Activated CD8-positive, alpha-beta T cell treated with anti-CD3 and anti-CD28 coated beads, Interleukin-2, amount 10 ng/mL, durations not matched to agents 7 days and 5 days (primary cell): ENCODE measurements at regions not wholly inside any gene's neighbourhood (a gene's known extent, or its start where the extent isn't known, plus 50 kb on each side); places are given as distances from the start of the nearest gene placed in this dataset.

Experiments used
- ATAC-seq: fragments of 150-1000 bp; cut with Tn5 transposase; one replicate; pipeline ENCODE4 v1.10.0; 2021; ENCODE audit warnings: moderate library complexity
- CTCF ChIA-PET: fragments of 350-600 bp; sonication (Branson Sonifier 250); formaldehyde crosslinking; loops from one replicate; lab custom pipeline; 2021; ENCODE audit warnings: antibody characterized with exemption; lab: Charles Lee
- POLR2A ChIA-PET: fragments of 350-600 bp; sonication (Branson Sonifier 250); formaldehyde crosslinking; loops from one replicate; lab custom pipeline; 2021; ENCODE audit warnings: antibody characterized with exemption; lab: Charles Lee
- DNase-seq: peaks from one replicate; pipeline ENCODE4 v3.0.0-alpha.2; 2020
- H3K27ac Mint-ChIP-seq: one replicate; pipeline ENCODE4 v1.8.0; 2021; ENCODE audit warnings: mild to moderate bottlenecking, mixed read lengths
- H3K27me3 Mint-ChIP-seq: one replicate; pipeline ENCODE4 v1.8.0; 2021; ENCODE audit warnings: low read depth, mixed read lengths
- H3K36me3 Mint-ChIP-seq: one replicate; pipeline ENCODE4 v1.8.0; 2021; ENCODE audit warnings: low read depth, mixed read lengths
- H3K4me1 Mint-ChIP-seq: one replicate; pipeline ENCODE4 v1.8.0; 2021; ENCODE audit warnings: low read depth, mixed read lengths
- H3K4me3 Mint-ChIP-seq: one replicate; pipeline ENCODE4 v1.8.0; 2021; ENCODE audit warnings: mild to moderate bottlenecking, mixed read lengths
- H3K9me3 Mint-ChIP-seq: one replicate; pipeline ENCODE4 v1.8.0; 2022; ENCODE audit warnings: mixed read lengths; ENCODE audit not compliant: insufficient read depth

- Mint-ChIP-seq H3K9me3 (no peaks in the 10 kb centered on the region), H3K4me3 (no peak overlapping the region), H3K27me3 (no peaks in the 10 kb centered on the region), H3K36me3 (no peaks in the 10 kb centered on the region), H3K27ac (no peak overlapping the region), H3K4me1 (no peaks in the 10 kb centered on the region)
- no peak for ATAC-seq
- ChIA-PET POLR2A (no interaction called here), CTCF (no interaction called here)
- no peak for DNase-seq
Observed at GRCh38 chr6:104282581-104282980, 577.1 kb downstream of the HACE1 start.

DNA sequence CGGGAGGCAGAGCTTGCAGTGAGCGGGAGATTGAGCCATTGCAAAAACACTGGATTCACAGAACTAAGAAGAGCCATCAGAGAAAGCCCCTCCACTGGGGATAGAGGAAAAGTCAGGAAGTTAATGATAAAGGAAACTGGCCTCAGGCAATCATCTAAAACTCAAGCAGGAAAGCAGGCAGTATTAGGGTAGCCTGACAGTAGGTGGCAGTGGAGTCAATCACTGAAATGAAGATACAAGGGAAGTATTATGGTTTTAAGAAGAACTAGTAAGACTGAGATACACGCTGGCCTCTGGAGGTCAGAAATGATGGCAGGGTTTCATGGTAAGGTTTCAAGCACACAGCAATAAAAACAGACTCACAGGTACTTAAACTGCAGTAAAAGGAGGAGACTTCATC lies 578.3 kb downstream of the HACE1 start:
- ATAC-seq (no peak), DNase-seq (no peak)
- Mint-ChIP-seq H3K27me3 (no peaks in the 10 kb centered on the region), H3K27ac (no peak overlapping the region), H3K4me1 (no peaks in the 10 kb centered on the region), H3K36me3 (no peaks in the 10 kb centered on the region), H3K4me3 (no peak overlapping the region), H3K9me3 (no peaks in the 10 kb centered on the region)
- ChIA-PET POLR2A (no interaction called here), CTCF (no interaction called here)

DNA sequence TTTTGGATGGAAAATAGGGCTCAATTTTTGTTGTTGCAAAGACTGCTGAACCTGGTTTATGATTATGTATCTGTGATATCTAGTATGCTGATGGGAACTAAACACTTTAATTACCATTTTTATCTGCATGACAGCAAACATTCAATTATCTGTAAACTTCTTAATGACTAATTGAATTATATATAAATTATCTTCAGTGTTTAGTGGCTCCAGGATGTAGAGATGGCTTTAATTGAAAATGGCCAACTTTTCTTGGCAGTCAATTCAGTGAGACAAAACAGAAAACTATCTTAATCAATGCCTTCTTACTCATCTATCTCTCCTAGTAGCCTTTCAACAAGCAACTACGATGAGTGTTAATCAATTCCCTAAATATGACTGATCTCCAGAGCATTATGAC lies 591.3 kb downstream of the HACE1 start:
- DNase-seq = no peak
- no peak for ATAC-seq
- Mint-ChIP-seq H3K9me3 (no peaks in the 10 kb centered on the region), H3K4me1 (no peaks in the 10 kb centered on the region), H3K27ac (no peak overlapping the region), H3K4me3 (no peak overlapping the region), H3K27me3 (no peaks in the 10 kb centered on the region), H3K36me3 (no peaks in the 10 kb centered on the region)
- ChIA-PET POLR2A (no interaction called here), CTCF (no interaction called here)

DNA sequence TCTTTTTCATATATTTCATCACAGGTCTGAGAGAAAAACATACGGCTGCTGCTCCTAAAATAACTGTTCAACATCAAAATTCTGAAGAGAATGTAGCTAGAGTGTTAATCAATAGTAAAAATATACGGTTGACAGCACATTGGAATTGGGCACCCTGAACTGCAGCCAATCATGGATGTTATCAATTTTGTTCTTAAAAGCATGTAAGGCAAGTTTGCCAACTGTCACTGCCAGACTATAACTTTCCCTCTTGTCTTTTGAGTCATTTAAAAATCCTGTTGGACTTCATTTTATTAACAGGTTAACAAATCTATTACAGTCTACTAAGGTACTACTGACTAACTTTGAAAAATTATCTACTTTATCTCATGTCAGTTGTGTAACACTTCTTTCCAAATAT lies 592.8 kb downstream of the HACE1 start:
- Mint-ChIP-seq H3K4me3 (no peak overlapping the region), H3K4me1 (no peaks in the 10 kb centered on the region), H3K9me3 (no peaks in the 10 kb centered on the region), H3K36me3 (no peaks in the 10 kb centered on the region), H3K27ac (no peak overlapping the region), H3K27me3 (no peaks in the 10 kb centered on the region)
- CTCF ChIA-PET = no interaction called here
- POLR2A ChIA-PET = no interaction called here
- ATAC-seq (no peak), DNase-seq (no peak)

DNA sequence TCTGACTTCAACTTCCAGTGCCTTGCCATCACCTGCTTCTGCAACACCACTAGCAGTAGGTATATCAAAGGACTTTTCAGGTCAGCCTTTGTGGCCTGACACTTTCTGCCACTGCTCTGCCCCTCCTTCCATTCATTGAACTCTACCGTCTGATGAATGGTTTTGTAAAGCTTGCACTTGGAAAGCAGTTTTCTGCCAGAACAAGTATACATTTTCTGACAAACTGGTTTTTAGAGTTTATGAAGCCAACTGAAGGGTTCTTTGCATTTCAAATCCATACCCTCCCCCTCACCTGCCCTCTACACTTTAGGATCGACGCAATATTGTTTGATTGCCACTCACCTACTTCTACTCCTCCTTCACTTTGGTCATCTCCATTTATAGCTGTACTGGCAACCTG lies 603.1 kb downstream of the HACE1 start:
- Mint-ChIP-seq H3K27ac (no peak overlapping the region), H3K9me3 (no peaks in the 10 kb centered on the region), H3K4me1 (no peaks in the 10 kb centered on the region), H3K4me3 (no peak overlapping the region), H3K27me3 (no peaks in the 10 kb centered on the region), H3K36me3 (no peaks in the 10 kb centered on the region)
- CTCF ChIA-PET = no interaction called here
- DNase-seq = no peak
- no peak for ATAC-seq
- POLR2A ChIA-PET = no interaction called here

- ATAC-seq (no peak), DNase-seq (no peak)
- ChIA-PET POLR2A (no interaction called here), CTCF (no interaction called here)
- H3K27me3 Mint-ChIP-seq = no peaks in the 10 kb centered on the region
- H3K36me3 Mint-ChIP-seq = no peaks in the 10 kb centered on the region
- no peaks in the 10 kb centered on the region for H3K4me1 Mint-ChIP-seq
- H3K27ac Mint-ChIP-seq = no peak overlapping the region
- H3K9me3 Mint-ChIP-seq = no peaks in the 10 kb centered on the region
- H3K4me3 Mint-ChIP-seq = no peak overlapping the region
Observed at GRCh38 chr6:104253236-104253635, 606.5 kb downstream of the HACE1 start.

GRCh38 chr6:104252276-104252675 lies 607.4 kb downstream of the HACE1 start:
- POLR2A ChIA-PET = no interaction called here
- H3K27me3 Mint-ChIP-seq = no peaks in the 10 kb centered on the region

GRCh38 chr6:104251651-104252050 lies 608.1 kb downstream of the HACE1 start:
- POLR2A ChIA-PET = no interaction called here
- CTCF ChIA-PET = no interaction called here
- Mint-ChIP-seq H3K4me3 (no peak overlapping the region), H3K27me3 (no peaks in the 10 kb centered on the region), H3K4me1 (no peaks in the 10 kb centered on the region), H3K36me3 (no peaks in the 10 kb centered on the region), H3K9me3 (no peaks in the 10 kb centered on the region), H3K27ac (no peak overlapping the region)
- ATAC-seq (no peak), DNase-seq (no peak)

More at GRCh38 chr6:104252276-104252675, 607.4 kb downstream of the HACE1 start:
- H3K9me3 Mint-ChIP-seq = no peaks in the 10 kb centered on the region
- ATAC-seq = no peak
- no peaks in the 10 kb centered on the region for H3K36me3 Mint-ChIP-seq
- no peaks in the 10 kb centered on the region for H3K4me1 Mint-ChIP-seq
- CTCF ChIA-PET = no interaction called here
- H3K27ac Mint-ChIP-seq = no peak overlapping the region
- H3K4me3 Mint-ChIP-seq = no peak overlapping the region
- no peak for DNase-seq

DNA sequence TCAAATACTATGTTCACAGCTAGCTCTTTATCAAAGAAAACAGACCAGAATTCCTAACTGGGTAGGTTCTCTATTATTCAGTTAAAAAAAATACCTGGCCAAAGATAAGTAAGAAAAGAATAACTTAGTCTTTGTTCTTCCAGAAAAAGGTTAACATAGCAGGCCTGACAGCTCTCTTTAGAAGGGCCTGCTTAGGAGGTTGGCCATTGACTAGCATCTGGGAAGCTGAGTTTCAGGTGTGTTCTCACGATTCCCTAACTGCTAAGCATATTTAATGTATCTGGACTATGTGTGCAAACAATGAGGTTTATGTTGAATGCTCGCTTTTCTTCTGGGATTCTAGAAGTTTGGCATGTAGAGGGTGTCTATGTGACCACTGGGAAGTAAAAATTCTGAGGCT lies 618.9 kb downstream of the HACE1 start:
- ATAC-seq (no peak), DNase-seq (no peak)
- H3K9me3 Mint-ChIP-seq = no peaks in the 10 kb centered on the region
- POLR2A ChIA-PET = no interaction called here
- no peak overlapping the region for H3K27ac Mint-ChIP-seq
- no peaks in the 10 kb centered on the region for H3K27me3 Mint-ChIP-seq
- H3K36me3 Mint-ChIP-seq = no peaks in the 10 kb centered on the region
- no peaks in the 10 kb centered on the region for H3K4me1 Mint-ChIP-seq
- CTCF ChIA-PET = no interaction called here
- H3K4me3 Mint-ChIP-seq = no peak overlapping the region

GRCh38 chr6:104239971-104240370 lies 619.7 kb downstream of the HACE1 start:
- no peaks in the 10 kb centered on the region for H3K27me3 Mint-ChIP-seq

DNA sequence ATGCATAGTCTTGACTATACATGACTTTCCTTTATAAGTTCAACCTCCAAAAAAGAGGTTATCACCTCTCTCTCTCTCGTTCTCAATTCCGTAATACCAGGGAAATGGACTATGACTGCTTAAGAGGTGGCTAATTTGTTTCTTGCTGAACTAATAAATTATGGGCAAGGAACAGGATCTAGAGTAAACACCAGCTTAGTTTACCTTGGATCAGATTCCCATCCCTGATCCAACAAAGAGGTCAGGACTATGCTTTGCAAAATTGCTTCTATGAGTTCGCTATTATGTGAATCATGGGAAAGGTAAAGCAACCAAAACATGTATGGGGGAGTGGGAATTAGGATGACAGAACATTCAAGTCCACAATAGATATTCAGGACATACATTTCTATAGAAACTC lies 630.7 kb downstream of the HACE1 start:
- no peaks in the 10 kb centered on the region for H3K36me3 Mint-ChIP-seq
- POLR2A ChIA-PET = no interaction called here
- DNase-seq (no peak), ATAC-seq (no peak)
- no peak overlapping the region for H3K27ac Mint-ChIP-seq
- H3K4me1 Mint-ChIP-seq = no peaks in the 10 kb centered on the region
- no peaks in the 10 kb centered on the region for H3K9me3 Mint-ChIP-seq
- CTCF ChIA-PET = no interaction called here
- H3K4me3 Mint-ChIP-seq = no peak overlapping the region
- no peaks in the 10 kb centered on the region for H3K27me3 Mint-ChIP-seq

More at GRCh38 chr6:104239971-104240370, 619.7 kb downstream of the HACE1 start:
- Mint-ChIP-seq H3K4me3 (no peak overlapping the region), H3K27ac (no peak overlapping the region), H3K4me1 (no peaks in the 10 kb centered on the region), H3K36me3 (no peaks in the 10 kb centered on the region), H3K9me3 (no peaks in the 10 kb centered on the region)
- POLR2A ChIA-PET = no interaction called here
- no peak for DNase-seq
- no peak for ATAC-seq
- CTCF ChIA-PET = no interaction called here

GRCh38 chr6:104227508-104227907 lies 632.2 kb downstream of the HACE1 start:
- H3K27ac Mint-ChIP-seq = no peak overlapping the region
- no peak overlapping the region for H3K4me3 Mint-ChIP-seq
- CTCF ChIA-PET = no interaction called here
- no peaks in the 10 kb centered on the region for H3K4me1 Mint-ChIP-seq
- DNase-seq = no peak
- H3K27me3 Mint-ChIP-seq = no peaks in the 10 kb centered on the region
- ATAC-seq = no peak
- POLR2A ChIA-PET = no interaction called here
- H3K36me3 Mint-ChIP-seq = no peaks in the 10 kb centered on the region
- no peaks in the 10 kb centered on the region for H3K9me3 Mint-ChIP-seq

- DNase-seq = no peak
- ChIA-PET CTCF (no interaction called here), POLR2A (no interaction called here)
- Mint-ChIP-seq H3K27me3 (no peaks in the 10 kb centered on the region), H3K36me3 (no peaks in the 10 kb centered on the region), H3K4me1 (no peaks in the 10 kb centered on the region), H3K27ac (no peak overlapping the region), H3K4me3 (no peak overlapping the region), H3K9me3 (no peaks in the 10 kb centered on the region)
- ATAC-seq = no peak
Observed at GRCh38 chr6:104226790-104227446, 632.8 kb downstream of the HACE1 start.
